ENCODE measurements at regions not wholly inside any gene's neighbourhood (a gene's known extent, or its start where the extent isn't known, plus 50 kb on each side); places are given as distances from the start of the nearest gene placed in this dataset.

DNA sequence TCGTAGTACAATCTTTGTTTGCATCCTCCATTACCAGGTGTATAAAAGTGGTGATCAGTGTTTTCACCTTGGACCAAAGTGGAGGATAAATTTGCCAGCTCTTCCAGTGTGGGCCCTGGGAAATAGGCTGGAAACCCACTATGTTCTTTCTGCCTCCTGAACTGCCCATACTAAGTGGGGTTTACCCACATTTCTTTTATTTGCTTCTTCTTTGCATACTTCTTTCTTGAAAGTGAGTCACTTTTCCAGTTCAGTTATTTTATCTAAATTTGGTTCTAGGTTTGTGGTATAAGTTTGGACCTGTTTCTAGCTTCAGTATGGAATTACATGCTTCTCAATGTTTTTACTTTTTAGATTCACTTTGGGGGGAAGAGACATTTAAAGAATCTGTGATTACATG lies 126.2 kb upstream of the ACBD5 start:
- no peak overlapping the region for H3K27ac ChIP-seq (ENCODE audit: low read depth in 1 of 2, low read length in 1 of 2)
- H3K9me3 ChIP-seq (ENCODE audit: control insufficient read depth in 4 of 4, insufficient read depth in 3 of 4, low read length in 3 of 4): no peaks in the 10 kb centered on the region
- H3K27me3 ChIP-seq (ENCODE audit: control insufficient read depth in 3 of 3, insufficient read depth in 3 of 3, low read length in 2 of 3): no peaks in the 10 kb centered on the region
- DNase-seq (no peak), ATAC-seq (ENCODE audit: insufficient read depth, low FRiP score) (no peak)
- H3K9ac ChIP-seq (ENCODE audit: insufficient read depth in 1 of 2, low read length in 2 of 2): no peak overlapping the region
- H3K4me3 ChIP-seq: no peak overlapping the region
- H3K36me3 ChIP-seq (ENCODE audit: control insufficient read depth in 4 of 4, insufficient read depth in 4 of 4, low read length in 4 of 4): no peaks in the 10 kb centered on the region
- TF ChIP-seq, protein P1, sequence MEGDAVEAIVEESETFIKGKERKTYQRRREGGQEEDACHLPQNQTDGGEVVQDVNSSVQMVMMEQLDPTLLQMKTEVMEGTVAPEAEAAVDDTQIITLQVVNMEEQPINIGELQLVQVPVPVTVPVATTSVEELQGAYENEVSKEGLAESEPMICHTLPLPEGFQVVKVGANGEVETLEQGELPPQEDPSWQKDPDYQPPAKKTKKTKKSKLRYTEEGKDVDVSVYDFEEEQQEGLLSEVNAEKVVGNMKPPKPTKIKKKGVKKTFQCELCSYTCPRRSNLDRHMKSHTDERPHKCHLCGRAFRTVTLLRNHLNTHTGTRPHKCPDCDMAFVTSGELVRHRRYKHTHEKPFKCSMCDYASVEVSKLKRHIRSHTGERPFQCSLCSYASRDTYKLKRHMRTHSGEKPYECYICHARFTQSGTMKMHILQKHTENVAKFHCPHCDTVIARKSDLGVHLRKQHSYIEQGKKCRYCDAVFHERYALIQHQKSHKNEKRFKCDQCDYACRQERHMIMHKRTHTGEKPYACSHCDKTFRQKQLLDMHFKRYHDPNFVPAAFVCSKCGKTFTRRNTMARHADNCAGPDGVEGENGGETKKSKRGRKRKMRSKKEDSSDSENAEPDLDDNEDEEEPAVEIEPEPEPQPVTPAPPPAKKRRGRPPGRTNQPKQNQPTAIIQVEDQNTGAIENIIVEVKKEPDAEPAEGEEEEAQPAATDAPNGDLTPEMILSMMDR (IDR thresholded peaks at IDR 0.05; ENCODE audit: control extremely low read depth, extremely low read depth): no peak
- no peaks in the 10 kb centered on the region for H3K4me1 ChIP-seq (ENCODE audit: control insufficient read depth in 5 of 5, insufficient read depth in 5 of 5, low read length in 5 of 5)
- 71 to 82% methylated on average over 1 of the region's 1 CpG for WGBS, 2 donors

DNA sequence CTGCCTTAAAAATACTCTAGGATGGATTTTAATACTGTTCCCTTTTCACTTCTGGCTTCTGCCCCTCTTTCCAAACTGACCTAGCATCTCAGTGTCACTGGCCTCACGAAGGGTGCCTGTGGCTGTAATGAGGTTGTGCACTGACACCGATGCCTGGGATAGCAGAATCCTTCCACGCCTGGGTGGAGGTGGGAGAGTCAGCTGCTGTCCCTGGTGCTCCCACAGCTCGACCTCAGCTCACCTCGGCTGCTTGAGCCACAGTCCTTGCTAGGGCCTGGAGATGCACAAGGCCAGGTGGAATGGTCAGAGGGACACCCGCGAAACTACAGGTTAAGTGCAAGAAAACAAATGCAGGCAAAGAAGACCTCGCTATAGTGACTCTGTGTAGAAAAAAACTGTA lies 123.4 kb upstream of the ACBD5 start:
- TF ChIP-seq, protein P1 (IDR thresholded peaks at IDR 0.05; ENCODE audit: control extremely low read depth, extremely low read depth): no peak
- 66 to 73% methylated on average over 8 of the region's 8 CpGs for WGBS, 2 donors
- Histone ChIP-seq H3K27ac (ENCODE audit: low read depth in 1 of 2, low read length in 1 of 2) (no peak overlapping the region), H3K4me1 (ENCODE audit: control insufficient read depth in 5 of 5, insufficient read depth in 5 of 5, low read length in 5 of 5) (no peaks in the 10 kb centered on the region), H3K4me3 (no peak overlapping the region), H3K9me3 (ENCODE audit: control insufficient read depth in 4 of 4, insufficient read depth in 3 of 4, low read length in 3 of 4) (no peaks in the 10 kb centered on the region), H3K9ac (ENCODE audit: insufficient read depth in 1 of 2, low read length in 2 of 2) (no peak overlapping the region), H3K36me3 (ENCODE audit: control insufficient read depth in 4 of 4, insufficient read depth in 4 of 4, low read length in 4 of 4) (no peaks in the 10 kb centered on the region), H3K27me3 (ENCODE audit: control insufficient read depth in 3 of 3, insufficient read depth in 3 of 3, low read length in 2 of 3) (no peaks in the 10 kb centered on the region)
- ATAC-seq (ENCODE audit: insufficient read depth, low FRiP score) (no peak), DNase-seq (no peak)

DNA sequence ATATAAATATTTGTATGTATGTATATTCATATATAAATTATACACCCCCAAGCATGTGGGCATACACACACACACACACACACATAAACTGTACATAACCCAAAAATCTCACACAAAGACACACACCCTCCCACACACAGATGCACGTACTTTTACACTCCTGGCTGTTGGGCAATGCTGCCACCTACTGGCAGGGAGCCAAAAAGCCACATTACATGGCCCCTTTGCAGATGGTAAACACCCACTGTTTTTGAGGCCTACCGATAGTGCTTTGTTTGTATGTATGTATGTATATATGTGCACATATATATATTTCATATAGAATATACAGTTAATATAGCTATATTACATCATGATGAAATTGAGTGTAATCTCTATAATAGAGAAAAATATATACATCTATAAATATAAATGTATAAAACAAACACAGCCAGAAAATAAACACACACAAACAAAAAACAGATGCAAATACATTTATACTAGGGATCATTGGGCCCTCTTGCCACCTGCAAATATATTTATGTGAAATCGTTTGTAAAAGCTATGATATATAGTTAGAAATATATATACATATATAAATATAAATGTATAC lies 120.1 kb upstream of the ACBD5 start:
- peak; percentile 80 for ATAC-seq (ENCODE audit: insufficient read depth, low FRiP score)

More for the DNA sequence above, 120.1 kb upstream of the ACBD5 start:
- TF ChIP-seq, protein P1 (IDR thresholded peaks at IDR 0.05; ENCODE audit: control extremely low read depth, extremely low read depth): peak; percentile 88
- Histone ChIP-seq H3K27me3 (ENCODE audit: control insufficient read depth in 3 of 3, insufficient read depth in 3 of 3, low read length in 2 of 3) (no peaks in the 10 kb centered on the region), H3K36me3 (ENCODE audit: control insufficient read depth in 4 of 4, insufficient read depth in 4 of 4, low read length in 4 of 4) (no peaks in the 10 kb centered on the region), H3K9ac (ENCODE audit: insufficient read depth in 1 of 2, low read length in 2 of 2) (no peak overlapping the region), H3K9me3 (ENCODE audit: control insufficient read depth in 4 of 4, insufficient read depth in 3 of 4, low read length in 3 of 4) (no peaks in the 10 kb centered on the region), H3K27ac (ENCODE audit: low read depth in 1 of 2, low read length in 1 of 2) (no peak overlapping the region), H3K4me1 (ENCODE audit: control insufficient read depth in 5 of 5, insufficient read depth in 5 of 5, low read length in 5 of 5) (no peaks in the 10 kb centered on the region), H3K4me3 (no peak overlapping the region)
- 7 to 12% methylated on average over 3 of the region's 3 CpGs for WGBS, 2 donors
- peak; percentile 78 to 82 (median 80) for DNase-seq
